Sigmoid colon (tissue), 4 donors: ENCODE measurements at regions not wholly inside any gene's neighbourhood (a gene's known extent, or its start where the extent isn't known, plus 50 kb on each side); places are given as distances from the start of the nearest gene placed in this dataset.

ENCODE experiments used
- POLR2AphosphoS5 ChIP-seq, 4 donors: sonication (generic); formaldehyde crosslinking; IDR thresholded peaks; one replicate each; pipeline ENCODE4 v1.6.1; 2017; ENCODE audit warnings: antibody characterized with exemption in 4 of 4
- TF ChIP-seq, protein P1 (sequence below), 4 experiments: fragments of 450-650 bp in 3 of 4; fragments of 200-600 bp in 1 of 4; IDR thresholded peaks; one replicate each; pipeline ENCODE4 v1.5.1; 2016 to 2019; ENCODE audit warnings: antibody characterized with exemption in 4 of 4, mild to moderate bottlenecking in 3 of 4, moderate library complexity in 2 of 4

- TF ChIP-seq, protein P1, sequence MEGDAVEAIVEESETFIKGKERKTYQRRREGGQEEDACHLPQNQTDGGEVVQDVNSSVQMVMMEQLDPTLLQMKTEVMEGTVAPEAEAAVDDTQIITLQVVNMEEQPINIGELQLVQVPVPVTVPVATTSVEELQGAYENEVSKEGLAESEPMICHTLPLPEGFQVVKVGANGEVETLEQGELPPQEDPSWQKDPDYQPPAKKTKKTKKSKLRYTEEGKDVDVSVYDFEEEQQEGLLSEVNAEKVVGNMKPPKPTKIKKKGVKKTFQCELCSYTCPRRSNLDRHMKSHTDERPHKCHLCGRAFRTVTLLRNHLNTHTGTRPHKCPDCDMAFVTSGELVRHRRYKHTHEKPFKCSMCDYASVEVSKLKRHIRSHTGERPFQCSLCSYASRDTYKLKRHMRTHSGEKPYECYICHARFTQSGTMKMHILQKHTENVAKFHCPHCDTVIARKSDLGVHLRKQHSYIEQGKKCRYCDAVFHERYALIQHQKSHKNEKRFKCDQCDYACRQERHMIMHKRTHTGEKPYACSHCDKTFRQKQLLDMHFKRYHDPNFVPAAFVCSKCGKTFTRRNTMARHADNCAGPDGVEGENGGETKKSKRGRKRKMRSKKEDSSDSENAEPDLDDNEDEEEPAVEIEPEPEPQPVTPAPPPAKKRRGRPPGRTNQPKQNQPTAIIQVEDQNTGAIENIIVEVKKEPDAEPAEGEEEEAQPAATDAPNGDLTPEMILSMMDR (IDR thresholded peaks at IDR 0.05) = no peak
- no peak for TF ChIP-seq POLR2AphosphoS5 (IDR thresholded peaks at IDR 0.05)
Measured at GRCh38 chr1:232568906-232569553, 60.9 kb downstream of the SIPA1L2 start.
